ENCODE measurements at regions not wholly inside any gene's neighbourhood (a gene's known extent, or its start where the extent isn't known, plus 50 kb on each side); places are given as distances from the start of the nearest gene placed in this dataset.

GRCh38 chr16:51039638-51040331 lies 111.3 kb downstream of the SALL1 start:
- DNase-seq (ENCODE audit: low spot score in 2 of 2) = no peak

GRCh38 chr16:51035711-51036110 lies 115.4 kb downstream of the SALL1 start:
- TF ChIP-seq POLR2A (IDR thresholded peaks at IDR 0.05) = no peak
- TF ChIP-seq EP300 (IDR thresholded peaks at IDR 0.05) = no peak
- TF ChIP-seq CTCF (IDR thresholded peaks at IDR 0.05) = no peak
- Histone ChIP-seq H3K4me3 (no peak overlapping the region), H3K9me3 (no peaks in the 10 kb centered on the region), H3K4me1 (no peaks in the 10 kb centered on the region), H3K36me3 (no peaks in the 10 kb centered on the region), H3K27ac (no peak overlapping the region), H3K27me3 (no peaks in the 10 kb centered on the region)
- no peak for DNase-seq (ENCODE audit: low spot score in 2 of 2)
- 69 to 82% methylated on average over 7 of the region's 7 CpGs for WGBS, 2 donors

More at GRCh38 chr16:51039638-51040331, 111.3 kb downstream of the SALL1 start:
- Histone ChIP-seq H3K4me3 (no peak overlapping the region), H3K27me3 (no peaks in the 10 kb centered on the region), H3K9me3 (no peaks in the 10 kb centered on the region), H3K4me1 (no peaks in the 10 kb centered on the region), H3K27ac (no peak overlapping the region), H3K36me3 (no peaks in the 10 kb centered on the region)
- WGBS, 2 donors = 63 to 64% methylated on average over 14 of the region's 14 CpGs
- TF ChIP-seq EP300 (IDR thresholded peaks at IDR 0.05) (no peak), CTCF (IDR thresholded peaks at IDR 0.05) (no peak), POLR2A (IDR thresholded peaks at IDR 0.05) (no peak)

- H3K9me3 ChIP-seq = no peaks in the 10 kb centered on the region
These were observed 116.0 kb downstream of the SALL1 start for GRCh38 chr16:51035110-51035498.

GRCh38 chr16:51034481-51035109 lies 116.5 kb downstream of the SALL1 start:
- no peak for DNase-seq (ENCODE audit: low spot score in 2 of 2)
- 39 to 44% methylated on average over 6 of the region's 6 CpGs for WGBS, 2 donors
- no peaks in the 10 kb centered on the region for H3K9me3 ChIP-seq
- no peaks in the 10 kb centered on the region for H3K27me3 ChIP-seq
- no peaks in the 10 kb centered on the region for H3K4me1 ChIP-seq
- no peaks in the 10 kb centered on the region for H3K36me3 ChIP-seq
- no peak for TF ChIP-seq CTCF (IDR thresholded peaks at IDR 0.05)
- no peak overlapping the region for H3K4me3 ChIP-seq
- H3K27ac ChIP-seq = no peak overlapping the region

More at GRCh38 chr16:51035110-51035498, 116.0 kb downstream of the SALL1 start:
- Histone ChIP-seq H3K4me3 (no peak overlapping the region), H3K36me3 (no peaks in the 10 kb centered on the region), H3K4me1 (no peaks in the 10 kb centered on the region), H3K27ac (no peak overlapping the region), H3K27me3 (no peaks in the 10 kb centered on the region)
- DNase-seq (ENCODE audit: low spot score in 2 of 2) = peak in 1 of 2 donors; percentile 16
- no peak for TF ChIP-seq POLR2A (IDR thresholded peaks at IDR 0.05)
- no peak for TF ChIP-seq CTCF (IDR thresholded peaks at IDR 0.05)
- TF ChIP-seq EP300 (IDR thresholded peaks at IDR 0.05) = no peak
- 52 to 73% methylated on average over 3 of the region's 3 CpGs for WGBS, 2 donors

- no peaks in the 10 kb centered on the region for H3K9me3 ChIP-seq
- 82 to 83% methylated on average over 4 of the region's 4 CpGs for WGBS, 2 donors
- no peak overlapping the region for H3K4me3 ChIP-seq
- no peak for DNase-seq (ENCODE audit: low spot score in 2 of 2)
- TF ChIP-seq EP300 (IDR thresholded peaks at IDR 0.05) (no peak), CTCF (IDR thresholded peaks at IDR 0.05) (no peak), POLR2A (IDR thresholded peaks at IDR 0.05) (no peak)
- H3K36me3 ChIP-seq = no peaks in the 10 kb centered on the region
- no peak overlapping the region for H3K27ac ChIP-seq
- H3K4me1 ChIP-seq = no peaks in the 10 kb centered on the region
- no peaks in the 10 kb centered on the region for H3K27me3 ChIP-seq
These were observed 119.5 kb downstream of the SALL1 start for GRCh38 chr16:51031598-51031997.

Measured in tibial nerve (tissue), 4 donors.